IMR-90 (cell line): ENCODE measurements at regions not wholly inside any gene's neighbourhood (a gene's known extent, or its start where the extent isn't known, plus 50 kb on each side); places are given as distances from the start of the nearest gene placed in this dataset.

ENCODE experiments used
- ATAC-seq: fragments of 200-7000 bp; cut with Tn5 transposase; 2 replicates; pipeline ENCODE4 v1.9.1; 2020; ENCODE audit warnings: low read depth, mild to moderate bottlenecking, moderate library complexity
- BruUV-seq: library from RNA; stranded (reverse); fragments of 400-500 nt; replicated peaks from 2 replicates; lab custom pipeline; 2021; lab: Mats Ljungman, UMichigan
- CTCF ChIA-PET: fragments of 300-600 bp; formaldehyde crosslinking; extraction: SDS; loops from one replicate; lab custom pipeline; 2021; ENCODE audit warnings: antibody characterized with exemption; lab: Yijun Ruan, JAX
- POLR2A ChIA-PET: fragments of 300-600 bp; sonication (Branson Sonifier 250); formaldehyde crosslinking; loops from one replicate; lab custom pipeline; 2022; ENCODE audit warnings: antibody characterized with exemption; ENCODE audit not compliant: unreplicated experiment; lab: Charles Lee
- DNase-seq: peaks from one replicate; pipeline ENCODE4 v3.0.0; 2013
- H2AFZ ChIP-seq: replicated peaks from 2 replicates; pipeline ENCODE3; 2013; ENCODE audit warnings: low read length, mild to moderate bottlenecking; ENCODE audit not compliant: poor library complexity
- H2AK5ac ChIP-seq: 2 replicates; pipeline ENCODE4 v1.6.1; 2013; ENCODE audit warnings: low read depth, low read length, inconsistent platforms
- H2AK9ac ChIP-seq: replicated peaks from 2 replicates; pipeline ENCODE3; 2013; ENCODE audit warnings: mild to moderate bottlenecking, low read depth, low read length, moderate library complexity; ENCODE audit not compliant: poor library complexity
- H2BK120ac ChIP-seq: 2 replicates; pipeline ENCODE4 v1.6.1; 2013; ENCODE audit warnings: low read depth, low read length, inconsistent platforms
- H2BK15ac ChIP-seq: 3 replicates; pipeline ENCODE4 v1.6.1; 2013; ENCODE audit warnings: low read depth, low read length, inconsistent platforms
- H2BK20ac ChIP-seq: 2 replicates; pipeline ENCODE4 v1.6.1; 2013; ENCODE audit warnings: low read depth, mild to moderate bottlenecking, inconsistent platforms, low read length, moderate library complexity
- H2BK5ac ChIP-seq: 2 replicates; pipeline ENCODE4 v1.6.1; 2013; ENCODE audit warnings: mild to moderate bottlenecking, low read depth, low read length, inconsistent platforms; ENCODE audit not compliant: poor library complexity, severe bottlenecking
- H3K14ac ChIP-seq: replicated peaks from 2 replicates; pipeline ENCODE4 v1.6.1; 2013; ENCODE audit warnings: low read depth, low read length, inconsistent platforms
- H3K18ac ChIP-seq: 2 replicates; pipeline ENCODE4 v1.6.1; 2013; ENCODE audit warnings: low read depth, low read length, control low read depth
- H3K23ac ChIP-seq: 2 replicates; pipeline ENCODE4 v1.6.1; 2013; ENCODE audit warnings: low read depth, low read length, inconsistent platforms
- H3K27ac ChIP-seq: 2 replicates; pipeline ENCODE4 v1.5.1; 2013; ENCODE audit warnings: mild to moderate bottlenecking, control low read depth, low read length; ENCODE audit not compliant: insufficient read depth
- H3K27me3 ChIP-seq: 2 replicates; pipeline ENCODE4 v1.6.1; 2013; ENCODE audit warnings: low read length; ENCODE audit not compliant: control insufficient read depth, insufficient read depth
- H3K36me3 ChIP-seq: 2 replicates; pipeline ENCODE4 v1.6.1; 2013; ENCODE audit warnings: low read length, mixed read lengths; ENCODE audit not compliant: control insufficient read depth, insufficient read depth
- H3K4ac ChIP-seq: 2 replicates; pipeline ENCODE4 v1.6.1; 2013; ENCODE audit warnings: low read depth, low read length, inconsistent platforms
- H3K4me1 ChIP-seq: 2 replicates; pipeline ENCODE4 v1.6.1; 2013; ENCODE audit warnings: low read length, mixed read lengths; ENCODE audit not compliant: control insufficient read depth, insufficient read depth
- H3K4me2 ChIP-seq: 2 replicates; pipeline ENCODE4 v1.6.1; 2013; ENCODE audit warnings: low read depth, mild to moderate bottlenecking, control low read depth, low read length, moderate library complexity
- H3K4me3 ChIP-seq: 2 replicates; pipeline ENCODE4 v1.5.1; 2013; ENCODE audit warnings: low read depth, mild to moderate bottlenecking, control low read depth, low read length, moderate library complexity; ENCODE audit not compliant: insufficient read depth
- H3K56ac ChIP-seq: 2 replicates; pipeline ENCODE4 v1.6.1; 2013; ENCODE audit warnings: low read length, inconsistent platforms; ENCODE audit not compliant: insufficient read depth; ENCODE audit errors: extremely low read depth
- H3K79me1 ChIP-seq, 2 experiments: 2 replicates each; pipeline ENCODE4 v1.6.1; 2013; ENCODE audit warnings: low read length in 2 of 2, inconsistent platforms in 1 of 2, low read depth in 1 of 2
- H3K9ac ChIP-seq: 2 replicates; pipeline ENCODE4 v1.6.1; 2013; ENCODE audit warnings: low read depth, low read length, control low read depth
- H3K9me1 ChIP-seq: 2 replicates; pipeline ENCODE4 v1.6.1; 2013; ENCODE audit warnings: low read length, inconsistent platforms; ENCODE audit not compliant: insufficient read depth
- H3K9me3 ChIP-seq: 2 replicates; pipeline ENCODE4 v1.6.1; 2013; ENCODE audit warnings: low read length; ENCODE audit not compliant: control insufficient read depth, insufficient read depth
- H4K20me1 ChIP-seq: 2 replicates; pipeline ENCODE4 v1.6.1; 2013; ENCODE audit warnings: low read length, inconsistent platforms; ENCODE audit not compliant: insufficient read depth
- H4K5ac ChIP-seq: 2 replicates; pipeline ENCODE4 v1.6.1; 2013; ENCODE audit warnings: mild to moderate bottlenecking, low read depth, low read length, control low read depth
- H4K8ac ChIP-seq, 2 experiments: 2 replicates each; pipeline ENCODE4 v1.6.1; 2013; ENCODE audit warnings: low read depth in 2 of 2, low read length in 2 of 2, control low read depth in 1 of 2, inconsistent platforms in 1 of 2
- H4K91ac ChIP-seq: 2 replicates; pipeline ENCODE4 v1.6.1; 2013; ENCODE audit warnings: low read depth, low read length, inconsistent platforms; ENCODE audit not compliant: insufficient read depth
- BHLHE40 ChIP-seq: fragments of 150-350 bp; IDR thresholded peaks from 2 replicates; pipeline ENCODE4 v1.6.1; 2016; ENCODE audit warnings: mild to moderate bottlenecking, low read depth, low read length
- CHD1 ChIP-seq: IDR thresholded peaks from 2 replicates; pipeline ENCODE4 v1.6.1; 2012; ENCODE audit warnings: low read depth, low read length, improper control_type of control experiment
- CTCF ChIP-seq: conservative IDR thresholded peaks from 2 replicates; pipeline ENCODE4 v1.5.1; 2012; ENCODE audit warnings: mild to moderate bottlenecking, low read depth, low read length, improper control_type of control experiment
- ELK1 ChIP-seq: fragments of 150-350 bp; IDR thresholded peaks from 2 replicates; pipeline ENCODE4 v1.6.1; 2016; ENCODE audit warnings: low read depth, mild to moderate bottlenecking, low read length, moderate library complexity, borderline replicate concordance
- FOS ChIP-seq: fragments of 150-350 bp; IDR thresholded peaks from 2 replicates; pipeline ENCODE4 v1.6.1; 2016; ENCODE audit warnings: low read depth, low read length
- MAFK ChIP-seq: IDR thresholded peaks from 2 replicates; pipeline ENCODE4 v1.6.1; 2012; ENCODE audit warnings: low read depth, low read length, improper control_type of control experiment
- MAZ ChIP-seq: IDR thresholded peaks from 2 replicates; pipeline ENCODE4 v1.6.1; 2012; ENCODE audit warnings: low read depth, mild to moderate bottlenecking, low read length, improper control_type of control experiment, moderate library complexity, borderline replicate concordance
- NFE2L2 ChIP-seq: fragments of 150-350 bp; IDR thresholded peaks from 2 replicates; pipeline ENCODE4 v1.6.1; 2016; ENCODE audit warnings: low read depth, mild to moderate bottlenecking, low read length
- POLR2A ChIP-seq: IDR thresholded peaks from 2 replicates; pipeline ENCODE4 v1.6.1; 2012; ENCODE audit warnings: mild to moderate bottlenecking, low read depth, low read length
- SMC3 ChIP-seq: fragments of 150-350 bp; IDR thresholded peaks from 2 replicates; pipeline ENCODE4 v1.6.1; 2016; ENCODE audit warnings: low read depth, mild to moderate bottlenecking, antibody characterized with exemption, low read length, moderate library complexity
- USF2 ChIP-seq: fragments of 150-350 bp; IDR thresholded peaks from 2 replicates; pipeline ENCODE4 v1.6.1; 2017; ENCODE audit warnings: mild to moderate bottlenecking, antibody characterized with exemption, low read length, low read depth
- WGBS, 2 experiments: methylation state at CpG; one replicate each; pipeline versions ENCODE4 v1.1.5 to v1.1.7; 2013; ENCODE audit warnings: missing lambda C conversion rate in 2 of 2; ENCODE audit not compliant: insufficient read length in 1 of 2; ENCODE audit errors: extremely low coverage in 2 of 2; 5-methylcytosine and 5-hydroxymethylcytosine counted together
- dilution Hi-C: fragments of 300-500 bp; cut with HindIII; formaldehyde crosslinking; loops from one replicate; pipeline ENCODE4 v1.14.3; 2018; ENCODE audit warnings: low sequenced_read_pairs; ENCODE audit not compliant: unreplicated experiment
- in situ Hi-C: fragments of 300-500 bp; cut with MboI; formaldehyde crosslinking; loops from 3 replicates; pipeline ENCODE4 v1.14.3; 2019; ENCODE audit warnings: low sequenced_read_pairs, inconsistent platforms, mixed read lengths
- intact Hi-C: fragments of 100-400 bp; cut with micrococcal nuclease; formaldehyde crosslinking; loops from 2 replicates; pipeline ENCODE4 v1.10.0; 2022

GRCh38 chr3:157888040-157888439 lies 218.2 kb downstream of the SHOX2 start:
- Histone ChIP-seq H3K23ac (no peak overlapping the region), H3K36me3 (no peaks in the 10 kb centered on the region), H2AK5ac (no peak overlapping the region), H3K9ac (no peak overlapping the region), H3K18ac (no peak overlapping the region), H3K56ac (no peak overlapping the region), H4K5ac (no peak overlapping the region), H2BK120ac (no peak overlapping the region), H2AK9ac (no peak overlapping the region), H4K8ac (no peak overlapping the region), H3K27me3 (no peaks in the 10 kb centered on the region), H3K14ac (no peak overlapping the region), H2BK15ac (no peak overlapping the region), H3K79me1 (no peaks in the 10 kb centered on the region), H3K9me3 (no peaks in the 10 kb centered on the region), H3K4me1 (no peaks in the 10 kb centered on the region), H4K91ac (no peak overlapping the region), H2BK5ac (no peak overlapping the region), H3K4me3 (no peak overlapping the region), H2BK20ac (no peak overlapping the region), H2AFZ (no peak overlapping the region), H3K4ac (no peak overlapping the region), H3K27ac (no peak overlapping the region), H4K20me1 (no peaks in the 10 kb centered on the region), H3K4me2 (no peak overlapping the region), H3K9me1 (no peaks in the 10 kb centered on the region)
- ChIA-PET CTCF (no interaction called here), POLR2A (no interaction called here)
- BruUV-seq, result no TSS peak
- ATAC-seq (no peak), DNase-seq (no peak)
- dilution Hi-C loops (no loop called here), in situ Hi-C loops (no loop called here), intact Hi-C loops (no loop called here)
- TF ChIP-seq FOS (no peak), CTCF (no peak), MAFK (no peak), BHLHE40 (no peak), SMC3 (no peak), CHD1 (no peak), ELK1 (no peak), POLR2A (no peak), USF2 (no peak), NFE2L2 (no peak), MAZ (no peak)
- WGBS, 2 experiments, result no CpG with 5 or more reads among the region's 1 CpG
